ENCODE measurements at regions not wholly inside any gene's neighbourhood (a gene's known extent, or its start where the extent isn't known, plus 50 kb on each side); places are given as distances from the start of the nearest gene placed in this dataset.
A peak's percentile ranks its signal among the peaks of the same experiment; 100 is the strongest.

- no peak for DNase-seq
These were observed 161.4 kb upstream of the DAB2 start for GRCh38 chr5:39586185-39586584.

GRCh38 chr5:39584927-39585326, 160.1 kb upstream of the DAB2 start:
- DNase-seq: no peak

GRCh38 chr5:39580702-39581453, 156.1 kb upstream of the DAB2 start:
- DNase-seq: no peak

- no peak for DNase-seq
These were observed 155.0 kb upstream of the DAB2 start for GRCh38 chr5:39579750-39580149.

- no peak for DNase-seq
These were observed 154.2 kb upstream of the DAB2 start for GRCh38 chr5:39578887-39579497.

GRCh38 chr5:39577529-39577928, 152.7 kb upstream of the DAB2 start:
- DNase-seq: no peak

GRCh38 chr5:39570403-39571027, 145.7 kb upstream of the DAB2 start:
- DNase-seq: no peak

GRCh38 chr5:39569857-39570256, 145.1 kb upstream of the DAB2 start:
- no peak for DNase-seq

- no peak for DNase-seq
These were observed 142.1 kb upstream of the DAB2 start for GRCh38 chr5:39566891-39567290.

GRCh38 chr5:39566029-39566428, 141.2 kb upstream of the DAB2 start:
- DNase-seq: no peak

- no peak for DNase-seq
These were observed 136.6 kb upstream of the DAB2 start for GRCh38 chr5:39561421-39561820.

GRCh38 chr5:39560726-39561125, 135.9 kb upstream of the DAB2 start:
- no peak for DNase-seq

GRCh38 chr5:39559923-39560322, 135.1 kb upstream of the DAB2 start:
- DNase-seq: no peak

- DNase-seq: no peak
These were observed 133.8 kb upstream of the DAB2 start for GRCh38 chr5:39558541-39558940.

GRCh38 chr5:39555788-39556187, 131.0 kb upstream of the DAB2 start:
- DNase-seq: no peak

GRCh38 chr5:39547553-39548154, 122.9 kb upstream of the DAB2 start:
- DNase-seq: peak; percentile 19

GRCh38 chr5:39544941-39545340, 120.2 kb upstream of the DAB2 start:
- no peak for DNase-seq

- no peak for DNase-seq
These were observed 118.6 kb upstream of the DAB2 start for GRCh38 chr5:39543335-39543734.

- DNase-seq: no peak
These were observed 117.9 kb upstream of the DAB2 start for GRCh38 chr5:39542511-39543285.

- DNase-seq: no peak
These were observed 117.1 kb upstream of the DAB2 start for GRCh38 chr5:39541920-39542319.

GRCh38 chr5:39539470-39539869, 114.7 kb upstream of the DAB2 start:
- no peak for DNase-seq

- no peak for DNase-seq
These were observed 109.9 kb upstream of the DAB2 start for GRCh38 chr5:39534690-39535089.

- no peak for DNase-seq
These were observed 109.0 kb upstream of the DAB2 start for GRCh38 chr5:39533749-39534148.

Measured in central memory CD4-positive, alpha-beta T cell (primary cell).